H9 (cell line): ENCODE measurements at regions not wholly inside any gene's neighbourhood (a gene's known extent, or its start where the extent isn't known, plus 50 kb on each side); places are given as distances from the start of the nearest gene placed in this dataset.

ENCODE experiments used
- DNase-seq: peaks from one replicate; pipeline ENCODE4 v3.0.0-alpha.2; 2017
- H2AFZ ChIP-seq: one replicate; pipeline ENCODE4 v1.6.1; 2013; ENCODE audit warnings: mild to moderate bottlenecking, low read length, control low read depth, moderate library complexity
- H2AK5ac ChIP-seq: 2 replicates; pipeline ENCODE4 v1.6.1; 2013; ENCODE audit warnings: low read length, control low read depth, mixed read lengths; ENCODE audit not compliant: insufficient read length
- H2BK120ac ChIP-seq: one replicate; pipeline ENCODE4 v1.6.1; 2013; ENCODE audit warnings: low read depth, mild to moderate bottlenecking, low read length, control low read depth, inconsistent platforms; ENCODE audit not compliant: poor library complexity, severe bottlenecking
- H2BK12ac ChIP-seq: 2 replicates; pipeline ENCODE4 v1.6.1; 2013; ENCODE audit warnings: low read length, control low read depth, mixed read lengths, low read depth; ENCODE audit not compliant: insufficient read length
- H2BK15ac ChIP-seq: 2 replicates; pipeline ENCODE4 v1.6.1; 2013; ENCODE audit warnings: low read depth, low read length, control low read depth
- H2BK20ac ChIP-seq: one replicate; pipeline ENCODE4 v1.6.1; 2013; ENCODE audit warnings: low read depth, mild to moderate bottlenecking, low read length, control low read depth, inconsistent platforms; ENCODE audit not compliant: poor library complexity, severe bottlenecking
- H2BK5ac ChIP-seq: 2 replicates; pipeline ENCODE4 v1.6.1; 2013; ENCODE audit warnings: low read length, control low read depth, mixed read lengths; ENCODE audit not compliant: insufficient read length
- H3K14ac ChIP-seq: 2 replicates; pipeline ENCODE4 v1.6.1; 2013; ENCODE audit warnings: low read length, control low read depth; ENCODE audit not compliant: insufficient read depth
- H3K18ac ChIP-seq: 2 replicates; pipeline ENCODE4 v1.6.1; 2013; ENCODE audit warnings: low read depth, mild to moderate bottlenecking, mixed read lengths, low read length, control low read depth; ENCODE audit not compliant: insufficient read length
- H3K23ac ChIP-seq: 2 replicates; pipeline ENCODE4 v1.6.1; 2013; ENCODE audit warnings: low read length, control low read depth, mixed read lengths, low read depth; ENCODE audit not compliant: insufficient read length
- H3K23me2 ChIP-seq: 2 replicates; pipeline ENCODE4 v1.6.1; 2013; ENCODE audit warnings: low read depth, mild to moderate bottlenecking, mixed read lengths, low read length, control low read depth; ENCODE audit not compliant: insufficient read length, poor library complexity, severe bottlenecking
- H3K27ac ChIP-seq: 2 replicates; pipeline ENCODE4 v1.5.1; 2013; ENCODE audit warnings: low read length, control low read depth, mixed read lengths, low read depth; ENCODE audit not compliant: insufficient read length
- H3K27me3 ChIP-seq: 2 replicates; pipeline ENCODE4 v1.6.1; 2013; ENCODE audit warnings: low read length, control low read depth, inconsistent platforms; ENCODE audit not compliant: insufficient read depth
- H3K4ac ChIP-seq: 2 replicates; pipeline ENCODE4 v1.6.1; 2013; ENCODE audit warnings: low read depth, mild to moderate bottlenecking, control low read depth, inconsistent platforms, low read length, moderate library complexity
- H3K4me1 ChIP-seq: 2 replicates; pipeline ENCODE4 v1.6.1; 2013; ENCODE audit warnings: low read length, control low read depth, inconsistent platforms; ENCODE audit not compliant: insufficient read depth
- H3K4me2 ChIP-seq: 2 replicates; pipeline ENCODE4 v1.6.1; 2013; ENCODE audit warnings: low read length, control low read depth, mixed read lengths; ENCODE audit not compliant: insufficient read length, insufficient read depth
- H3K56ac ChIP-seq: 2 replicates; pipeline ENCODE4 v1.6.1; 2013; ENCODE audit warnings: low read depth, mild to moderate bottlenecking, mixed read lengths, low read length, control low read depth; ENCODE audit not compliant: insufficient read length
- H3K79me1 ChIP-seq: 2 replicates; pipeline ENCODE4 v1.6.1; 2013; ENCODE audit warnings: low read depth, mild to moderate bottlenecking, moderate library complexity, low read length, control low read depth, inconsistent platforms; ENCODE audit not compliant: insufficient read depth, poor library complexity, severe bottlenecking
- H3K79me2 ChIP-seq: 2 replicates; pipeline ENCODE4 v1.6.1; 2013; ENCODE audit warnings: low read length, control low read depth, inconsistent platforms; ENCODE audit not compliant: insufficient read depth
- H3K9ac ChIP-seq: 2 replicates; pipeline ENCODE4 v1.6.1; 2013; ENCODE audit warnings: low read length, control low read depth, mixed read lengths; ENCODE audit not compliant: insufficient read length; ENCODE audit errors: extremely low read depth
- H3K9me3 ChIP-seq: one replicate; pipeline ENCODE4 v1.6.1; 2013; ENCODE audit warnings: low read depth, low read length, inconsistent platforms; ENCODE audit not compliant: control insufficient read depth
- H3T11ph ChIP-seq: one replicate; pipeline ENCODE4 v1.6.1; 2013; ENCODE audit warnings: mild to moderate bottlenecking, low read length, control low read depth, inconsistent platforms
- H4K20me1 ChIP-seq: one replicate; pipeline ENCODE4 v1.6.1; 2013; ENCODE audit not compliant: control insufficient read depth, insufficient read length, insufficient read depth
- H4K5ac ChIP-seq: 2 replicates; pipeline ENCODE4 v1.6.1; 2013; ENCODE audit warnings: low read depth, mild to moderate bottlenecking, mixed read lengths, low read length, control low read depth; ENCODE audit not compliant: insufficient read length
- H4K8ac ChIP-seq: replicated peaks from 2 replicates; pipeline ENCODE4 v1.6.1; 2013; ENCODE audit warnings: low read length, control low read depth, mixed read lengths, low read depth; ENCODE audit not compliant: insufficient read length
- H4K91ac ChIP-seq: 2 replicates; pipeline ENCODE4 v1.6.1; 2013; ENCODE audit warnings: low read depth, mild to moderate bottlenecking, moderate library complexity, mixed read lengths, low read length, control low read depth; ENCODE audit not compliant: insufficient read length
- H3K27ac Mint-ChIP-seq, 3 experiments: 2 replicates in 2 of 3; 3 replicates in 1 of 3; pipeline ENCODE4 v1.8.0; 2020 to 2021; ENCODE audit warnings: mixed read lengths in 3 of 3, mild to moderate bottlenecking in 1 of 3, moderate library complexity in 1 of 3
- H3K27me3 Mint-ChIP-seq: 2 replicates; pipeline ENCODE4 v1.8.0; 2021; ENCODE audit warnings: low read depth, mild to moderate bottlenecking, moderate library complexity, mixed read lengths
- H3K36me3 Mint-ChIP-seq, 3 experiments: 2 replicates in 2 of 3; 3 replicates in 1 of 3; pipeline ENCODE4 v1.8.0; 2020 to 2021; ENCODE audit warnings: low read depth in 3 of 3, mixed read lengths in 3 of 3; ENCODE audit not compliant: insufficient read depth in 1 of 3
- H3K4me1 Mint-ChIP-seq, 2 experiments: 2 replicates each; pipeline ENCODE4 v1.8.0; 2020; ENCODE audit warnings: mixed read lengths in 2 of 2
- H3K4me3 Mint-ChIP-seq, 2 experiments: 2 replicates in 1 of 2; 3 replicates in 1 of 2; pipeline ENCODE4 v1.8.0; 2020 to 2021; ENCODE audit warnings: mild to moderate bottlenecking in 2 of 2, mixed read lengths in 2 of 2, moderate library complexity in 1 of 2
- H3K9me3 Mint-ChIP-seq, 2 experiments: 2 replicates in 1 of 2; 3 replicates in 1 of 2; pipeline ENCODE4 v1.8.0; 2020; ENCODE audit warnings: mild to moderate bottlenecking in 2 of 2, mixed read lengths in 2 of 2, moderate library complexity in 1 of 2
- CTCF ChIP-seq: fragments of 200-600 bp; sonication (generic); conservative IDR thresholded peaks from 3 replicates; pipeline ENCODE4 v1.8.0; 2021; ENCODE audit warnings: antibody characterized with exemption, mild to moderate bottlenecking

DNA sequence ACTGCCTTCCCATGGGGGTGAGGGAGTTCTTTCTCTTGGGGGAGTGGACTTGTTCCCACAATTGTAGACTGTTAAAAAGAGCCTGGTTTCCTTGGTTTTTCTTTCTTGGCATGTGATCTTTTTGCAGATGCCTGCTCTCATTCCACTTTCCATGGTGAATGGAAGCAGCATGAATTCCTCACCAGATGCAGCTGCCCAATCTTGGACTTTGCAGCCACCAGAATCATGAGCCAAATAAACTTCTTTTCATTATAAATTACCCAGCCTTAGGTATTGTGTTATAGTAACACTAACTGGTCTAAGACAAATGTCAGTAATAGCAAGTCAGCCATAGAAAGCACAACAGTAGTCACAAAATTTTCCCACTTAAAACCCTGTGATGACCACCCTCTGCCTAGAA is 260.5 kb upstream of the THBS1 start:
- Histone ChIP-seq H3K23me2 (no peaks in the 10 kb centered on the region), H4K5ac (no peak overlapping the region), H4K20me1 (no peaks in the 10 kb centered on the region), H3K4me1 (no peaks in the 10 kb centered on the region), H2AFZ (no peak overlapping the region), H3K27me3 (no peaks in the 10 kb centered on the region), H3K4me2 (no peak overlapping the region), H2BK12ac (no peak overlapping the region), H3K9ac (no peak overlapping the region), H4K91ac (no peak overlapping the region), H3K56ac (no peak overlapping the region), H3K4ac (no peak overlapping the region), H3T11ph (no peak overlapping the region), H2BK120ac (no peak overlapping the region), H2BK20ac (no peak overlapping the region), H3K27ac (no peak overlapping the region), H3K14ac (no peak overlapping the region), H2BK5ac (no peak overlapping the region), H3K79me2 (no peaks in the 10 kb centered on the region), H3K23ac (no peak overlapping the region), H2AK5ac (no peak overlapping the region), H2BK15ac (no peak overlapping the region), H3K9me3 (no peaks in the 10 kb centered on the region), H3K18ac (no peak overlapping the region), H4K8ac (no peak overlapping the region), H3K79me1 (no peaks in the 10 kb centered on the region)
- H3K27ac Mint-ChIP-seq: no peak overlapping the region
- peaks cover 7 to 14% (median 7%) of the 10 kb centered on the region in 3 experiments; a peak in 6 of 7 replicates for H3K36me3 Mint-ChIP-seq
- H3K27me3 Mint-ChIP-seq: no peaks in the 10 kb centered on the region
- no peak for TF ChIP-seq CTCF
- DNase-seq: no peak
- no peak overlapping the region for H3K4me3 Mint-ChIP-seq
- no peaks in the 10 kb centered on the region for H3K4me1 Mint-ChIP-seq
- H3K9me3 Mint-ChIP-seq: peaks cover 13 to 14% of the 10 kb centered on the region in 2 experiments
